HepG2 (cell line): ENCODE measurements at regions not wholly inside any gene's neighbourhood (a gene's known extent, or its start where the extent isn't known, plus 50 kb on each side); places are given as distances from the start of the nearest gene placed in this dataset.
"Not testable (repeated sequence)": the region's sequence is repeated elsewhere in the genome, so short reads cannot be mapped to it uniquely, and the experiment has no call there.

Source experiments
- ATAC-seq: fragments of 200-7000 bp; cut with Tn5 transposase; 3 replicates; pipeline ENCODE4 v1.9.1; 2020; ENCODE audit warnings: mild to moderate bottlenecking, moderate library complexity
- BruUV-seq: library from RNA; stranded (reverse); fragments of 400-500 nt; replicated peaks from 2 replicates; lab custom pipeline; 2021; lab: Mats Ljungman, UMichigan
- CTCF ChIA-PET: fragments of 300-600 bp; formaldehyde crosslinking; extraction: SDS; loops from one replicate; lab custom pipeline; 2021; ENCODE audit warnings: low total read pairs, inconsistent platforms, low intra/inter-chr PET ratio; lab: Yijun Ruan, JAX
- POLR2A ChIA-PET: fragments of 350-600 bp; sonication (Branson Sonifier 250); formaldehyde crosslinking; loops from one replicate; lab custom pipeline; 2020; ENCODE audit warnings: antibody characterized with exemption, inconsistent platforms; lab: Yijun Ruan, JAX
- DNase-seq: peaks from one replicate; pipeline ENCODE4 v3.0.0-alpha.2; 2015; ENCODE audit warnings: low spot score
- FAIRE-seq: peaks from 3 replicates; lab custom pipeline; 2011; peaks lifted over from hg19 to GRCh38; lab: Jason Lieb, UNC
- H2AFZ ChIP-seq: one replicate; pipeline ENCODE4 v1.6.1; 2011; ENCODE audit warnings: low read length, inconsistent platforms
- H3K27ac ChIP-seq: fragments of 300-600 bp; 3 replicates; pipeline ENCODE4 v1.8.0; 2011; ENCODE audit warnings: mixed run types, mild to moderate bottlenecking, mixed read lengths, low read length, inconsistent platforms; ENCODE audit not compliant: insufficient read depth; ENCODE audit errors: extremely low read length
- H3K27me3 ChIP-seq, 2 experiments: fragments of 200-600 bp in 1 of 2; 2 replicates in 1 of 2; 3 replicates in 1 of 2; pipeline versions ENCODE4 v1.6.0 to v1.8.0; 2011; ENCODE audit warnings: low read length in 2 of 2, mild to moderate bottlenecking in 2 of 2, moderate library complexity in 2 of 2, inconsistent platforms in 1 of 2; ENCODE audit not compliant: insufficient read depth in 2 of 2, control insufficient read depth in 1 of 2
- H3K36me3 ChIP-seq, 2 experiments: fragments of 200-600 bp in 1 of 2; replicated peaks in 1 of 2; 2 replicates in 1 of 2; 3 replicates in 1 of 2; pipeline versions ENCODE4 v1.5.1 to v1.8.0; 2011; ENCODE audit warnings: low read length in 2 of 2, inconsistent platforms in 1 of 2; ENCODE audit not compliant: insufficient read depth in 2 of 2, control insufficient read depth in 1 of 2
- H3K4me1 ChIP-seq: 2 replicates; pipeline ENCODE4 v1.5.1; 2012; ENCODE audit warnings: low read length, inconsistent platforms; ENCODE audit not compliant: insufficient read depth
- H3K4me2 ChIP-seq: 2 replicates; pipeline ENCODE4 v1.6.0; 2011; ENCODE audit warnings: low read depth, low read length, inconsistent platforms
- H3K4me3 ChIP-seq, 3 experiments: fragments of 200-600 bp in 1 of 3; sonication (generic), shearing (Covaris generic) in 1 of 3; replicated peaks in 1 of 3; 2 replicates each; pipeline ENCODE4 v1.5.1; 2011 to 2016; ENCODE audit warnings: low read length in 3 of 3, inconsistent platforms in 2 of 3, low read depth in 2 of 3, mild to moderate bottlenecking in 2 of 3, control low read depth in 1 of 3, mixed read lengths in 1 of 3; ENCODE audit not compliant: insufficient read depth in 1 of 3
- H3K79me2 ChIP-seq: one replicate; pipeline ENCODE4 v1.6.1; 2011; ENCODE audit warnings: low read length, inconsistent platforms; ENCODE audit not compliant: insufficient read depth
- H3K9ac ChIP-seq: 2 replicates; pipeline ENCODE4 v1.6.0; 2011; ENCODE audit warnings: mild to moderate bottlenecking, low read depth, low read length, inconsistent platforms; ENCODE audit not compliant: insufficient read depth
- H3K9me3 ChIP-seq: 2 replicates; pipeline ENCODE4 v1.5.1; 2012; ENCODE audit warnings: mild to moderate bottlenecking, low read length
- H4K20me1 ChIP-seq: 2 replicates; pipeline ENCODE4 v1.6.0; 2011; ENCODE audit warnings: inconsistent platforms, mild to moderate bottlenecking, low read length, moderate library complexity; ENCODE audit not compliant: insufficient read depth
- ARNTL ChIP-seq: sonication (generic); formaldehyde crosslinking; IDR thresholded peaks from 2 replicates; pipeline ENCODE4 v1.4.0; 2020; ENCODE audit warnings: mild to moderate bottlenecking, missing genetic modification reagents
- FLYWCH1 ChIP-seq: sonication (generic); formaldehyde crosslinking; IDR thresholded peaks from 2 replicates; pipeline ENCODE4 v1.8.1; 2023; ENCODE audit warnings: mild to moderate bottlenecking, missing genetic modification reagents
- GMEB1 ChIP-seq: sonication (generic); formaldehyde crosslinking; IDR thresholded peaks from 2 replicates; pipeline ENCODE4 v1.5.1; 2020; ENCODE audit warnings: missing genetic modification reagents, mild to moderate bottlenecking, borderline replicate concordance
- SAP130 ChIP-seq: IDR thresholded peaks from 2 replicates; pipeline ENCODE4 v1.6.1; 2016; ENCODE audit warnings: low read depth
- ZNF12 ChIP-seq: sonication (generic); formaldehyde crosslinking; IDR thresholded peaks from 2 replicates; pipeline ENCODE4 v1.5.0; 2020; ENCODE audit warnings: missing genetic modification reagents
- ZNF550 ChIP-seq: sonication (generic); formaldehyde crosslinking; IDR thresholded peaks from 2 replicates; pipeline ENCODE4 v1.4.0; 2020; ENCODE audit warnings: mild to moderate bottlenecking, missing genetic modification reagents, borderline replicate concordance
- ZNF598 ChIP-seq: sonication (generic); formaldehyde crosslinking; IDR thresholded peaks from 2 replicates; pipeline ENCODE4 v1.5.1; 2020; ENCODE audit warnings: mild to moderate bottlenecking, missing genetic modification reagents, borderline replicate concordance
- WGBS: methylation state at CpG from one replicate; pipeline ENCODE4 v1.1.6; 2017; ENCODE audit warnings: low lambda C conversion rate; 5-methylcytosine and 5-hydroxymethylcytosine counted together
- in situ Hi-C: cut with HindIII; loops from 2 replicates; pipeline ENCODE4 v1.10.0; 2017; ENCODE audit warnings: low pct_unique_long_range_greater_than_20kb; ENCODE audit not compliant: extremely low pct_ligation_motif_present
- intact Hi-C: fragments of 100-400 bp; cut with micrococcal nuclease; formaldehyde crosslinking; loops from one replicate; pipeline ENCODE4 v1.10.0; 2022; ENCODE audit not compliant: unreplicated experiment
- TF ChIP-seq, protein P1 (sequence below): sonication (generic); formaldehyde crosslinking; IDR thresholded peaks from 2 replicates; pipeline ENCODE4 v1.8.0; 2022; ENCODE audit warnings: mild to moderate bottlenecking, missing genetic modification reagents

DNA sequence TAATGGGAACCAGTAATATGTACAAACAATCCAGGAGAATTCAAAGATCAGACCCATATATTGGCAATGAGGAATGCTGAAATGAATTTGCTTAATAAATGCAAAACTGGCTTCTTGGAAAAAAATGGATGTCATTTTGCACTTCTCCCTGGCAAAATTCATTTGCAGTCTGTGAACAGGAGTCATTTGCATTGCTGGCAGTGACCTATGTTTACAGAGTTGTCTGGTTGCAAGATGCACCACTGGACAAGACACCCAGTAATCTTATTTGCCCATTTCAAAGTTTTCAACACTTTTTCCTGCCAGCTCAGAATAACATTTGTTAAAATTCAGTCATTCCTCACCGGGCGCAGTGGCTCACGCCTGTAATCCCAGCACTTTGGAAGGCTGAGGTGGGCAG is 123.5 kb upstream of the KCNAB1 start (continued):
- TF ChIP-seq GMEB1 (CRISPR knock-in tag): no peak
- TF ChIP-seq ZNF550 (CRISPR knock-in tag): no peak
- no peak for TF ChIP-seq SAP130 (CRISPR knock-in tag)
- TF ChIP-seq FLYWCH1 (CRISPR knock-in tag): no peak
- no peak for TF ChIP-seq ZNF598 (CRISPR knock-in tag)
- TF ChIP-seq, protein P1, sequence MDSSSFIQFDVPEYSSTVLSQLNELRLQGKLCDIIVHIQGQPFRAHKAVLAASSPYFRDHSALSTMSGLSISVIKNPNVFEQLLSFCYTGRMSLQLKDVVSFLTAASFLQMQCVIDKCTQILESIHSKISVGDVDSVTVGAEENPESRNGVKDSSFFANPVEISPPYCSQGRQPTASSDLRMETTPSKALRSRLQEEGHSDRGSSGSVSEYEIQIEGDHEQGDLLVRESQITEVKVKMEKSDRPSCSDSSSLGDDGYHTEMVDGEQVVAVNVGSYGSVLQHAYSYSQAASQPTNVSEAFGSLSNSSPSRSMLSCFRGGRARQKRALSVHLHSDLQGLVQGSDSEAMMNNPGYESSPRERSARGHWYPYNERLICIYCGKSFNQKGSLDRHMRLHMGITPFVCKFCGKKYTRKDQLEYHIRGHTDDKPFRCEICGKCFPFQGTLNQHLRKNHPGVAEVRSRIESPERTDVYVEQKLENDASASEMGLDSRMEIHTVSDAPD (CRISPR knock-in tag): no peak
- no peak for TF ChIP-seq ZNF12
- TF ChIP-seq ARNTL (CRISPR knock-in tag): no peak

DNA sequence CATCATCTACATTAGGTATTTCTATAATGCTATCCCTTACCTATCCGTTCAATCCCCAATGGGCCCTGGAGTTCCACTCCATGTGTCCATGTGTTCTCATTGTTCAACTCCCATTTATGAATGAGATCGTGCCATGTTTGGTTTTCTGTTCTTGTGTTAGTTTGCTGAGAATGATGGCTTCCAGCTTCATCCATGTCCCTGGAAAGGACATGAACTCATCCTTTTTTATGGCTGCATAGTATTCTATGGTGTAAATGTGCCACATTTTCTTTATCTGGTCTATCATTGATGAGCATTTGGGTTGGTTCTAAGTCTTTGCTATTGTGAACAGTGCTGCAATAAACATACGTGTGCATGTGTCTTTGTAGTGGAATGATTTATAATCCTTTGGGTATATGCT is 122.2 kb upstream of the KCNAB1 start:
- WGBS: 62% methylated on average over 3 of the region's 3 CpGs
- H3K27me3 ChIP-seq, BruUV-seq, H3K9ac ChIP-seq, H3K27ac ChIP-seq, H3K9me3 ChIP-seq, CTCF ChIA-PET, in situ Hi-C loops, H3K36me3 ChIP-seq, DNase-seq, H3K4me2 ChIP-seq, H3K4me1 ChIP-seq, ATAC-seq, H2AFZ ChIP-seq, POLR2A ChIA-PET, H3K4me3 ChIP-seq, H4K20me1 ChIP-seq, intact Hi-C loops, FAIRE-seq, H3K79me2 ChIP-seq: not testable (repeated sequence)
